Kidney (tissue), 10 donors: ENCODE measurements at regions not wholly inside any gene's neighbourhood (a gene's known extent, or its start where the extent isn't known, plus 50 kb on each side); places are given as distances from the start of the nearest gene placed in this dataset.
"Not testable (repeated sequence)": the region's sequence is repeated elsewhere in the genome, so short reads cannot be mapped to it uniquely, and the experiment has no call there.

Experiments
- DNase-seq, 5 donors: peaks; one replicate each; pipeline ENCODE4 v3.0.0-alpha.2; 2013 to 2020
- FAIRE-seq: peaks from 2 replicates; lab custom pipeline; 2012; peaks lifted over from hg19 to GRCh38; lab: Jason Lieb, UNC
- H3K27ac ChIP-seq, 2 donors: one replicate each; pipeline ENCODE4 v1.7.0; 2013; ENCODE audit warnings: low read depth in 2 of 2, low read length in 2 of 2, inconsistent platforms in 1 of 2
- H3K27me3 ChIP-seq: one replicate; pipeline ENCODE4 v1.7.1; 2013; ENCODE audit warnings: low read length, inconsistent platforms; ENCODE audit not compliant: control insufficient read depth, insufficient read depth
- H3K36me3 ChIP-seq, 3 donors: one replicate each; pipeline versions ENCODE4 v1.7.0 to v1.7.1; 2013; ENCODE audit warnings: low read length in 3 of 3, control low read depth in 1 of 3, inconsistent platforms in 1 of 3; ENCODE audit not compliant: insufficient read depth in 3 of 3, control insufficient read depth in 2 of 3
- H3K4me1 ChIP-seq, 3 donors: one replicate each; pipeline versions ENCODE4 v1.7.0 to v1.7.1; 2013; ENCODE audit warnings: low read length in 3 of 3, inconsistent platforms in 1 of 3, low read depth in 1 of 3; ENCODE audit not compliant: control insufficient read depth in 2 of 3, insufficient read depth in 2 of 3
- H3K4me3 ChIP-seq, 3 donors: one replicate each; pipeline versions ENCODE4 v1.7.0 to v1.8.1; 2013; ENCODE audit warnings: low read length in 3 of 3, control low read depth in 1 of 3, inconsistent platforms in 1 of 3
- H3K9ac ChIP-seq, 3 donors: one replicate each; pipeline versions ENCODE4 v1.7.0 to v1.7.1; 2013; ENCODE audit warnings: low read length in 3 of 3, control low read depth in 1 of 3, inconsistent platforms in 1 of 3
- H3K9me3 ChIP-seq, 3 donors: one replicate each; pipeline versions ENCODE4 v1.7.0 to v1.7.1; 2013; ENCODE audit warnings: low read length in 3 of 3, control low read depth in 1 of 3, inconsistent platforms in 1 of 3; ENCODE audit not compliant: control insufficient read depth in 2 of 3, insufficient read depth in 1 of 3
- intact Hi-C: fragments of 100-400 bp; cut with DNase I; formaldehyde crosslinking; loops from one replicate; pipeline ENCODE4 v1.11.1; 2022
- donor health status: control.
- donor health status: control.
- donor health status: DM: yes; HTN: yes; CAD: no.
- donor health status: Normal renal cell carcinoma (clear cell type).

DNA sequence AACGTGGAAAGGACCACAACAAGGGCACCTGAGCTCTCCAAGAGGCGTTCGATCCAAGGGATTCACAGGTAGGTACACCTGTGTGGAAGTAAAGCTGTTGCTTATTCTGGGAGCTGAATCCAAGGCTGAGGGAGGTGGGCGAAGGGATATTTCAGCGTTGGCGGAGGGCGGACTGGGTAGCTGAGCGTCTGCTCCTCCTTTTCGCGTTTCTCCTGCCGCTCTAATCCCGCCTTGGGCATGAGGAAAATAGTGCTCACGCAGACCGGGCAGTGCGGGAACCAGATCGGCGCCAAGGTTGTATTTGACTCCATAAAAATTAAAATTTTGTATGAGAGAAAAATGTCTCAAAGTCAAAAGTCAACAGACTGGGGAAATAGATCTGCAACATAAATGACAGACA lies 3966.2 kb upstream of the OR11H1 start:
- H3K4me3 ChIP-seq, intact Hi-C loops, FAIRE-seq, H3K9me3 ChIP-seq, H3K27ac ChIP-seq, H3K36me3 ChIP-seq, H3K4me1 ChIP-seq, H3K9ac ChIP-seq, H3K27me3 ChIP-seq: not testable (repeated sequence)
- DNase-seq: peak in 1 of 5 donors; percentile 38

DNA sequence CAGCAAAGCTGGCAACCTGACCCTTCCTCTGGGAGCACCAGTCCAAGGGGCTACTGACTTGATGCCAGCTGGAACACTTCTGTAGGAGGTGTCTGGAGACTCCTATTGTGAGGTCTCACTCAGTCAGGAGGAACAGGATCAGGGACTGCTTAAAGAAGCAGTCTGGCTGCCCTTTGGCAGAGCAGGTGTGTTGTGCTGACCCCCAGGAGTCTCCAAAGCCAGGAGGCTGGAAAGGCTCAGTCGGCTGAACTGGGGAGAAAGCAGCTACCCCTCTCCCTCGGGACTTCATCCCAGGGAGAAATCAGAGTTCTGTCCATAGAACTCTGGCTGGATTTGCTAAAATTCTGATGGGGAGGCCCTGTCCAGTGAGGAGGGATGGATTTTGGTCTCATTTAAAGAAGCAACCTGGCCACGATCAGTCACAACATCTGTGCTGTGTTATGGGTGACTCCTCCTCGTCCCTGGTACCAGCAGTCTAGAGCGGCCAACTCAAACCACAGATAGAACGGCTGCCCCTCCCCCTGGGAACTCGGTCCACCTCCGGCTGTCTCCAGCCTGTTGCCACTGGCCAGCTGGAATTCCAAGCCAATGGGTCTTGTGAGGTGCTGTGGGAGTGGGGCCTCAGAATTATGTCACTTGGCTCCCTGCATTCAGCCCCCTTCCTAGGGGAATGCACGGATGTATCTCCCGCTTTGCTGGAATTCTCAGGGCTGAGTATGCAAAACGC lies 3959.0 kb upstream of the OR11H1 start:
- intact Hi-C loops, H3K27me3 ChIP-seq, H3K9ac ChIP-seq, H3K9me3 ChIP-seq, H3K4me3 ChIP-seq, H3K36me3 ChIP-seq, H3K4me1 ChIP-seq, FAIRE-seq, H3K27ac ChIP-seq: not testable (repeated sequence)
- peak in 1 of 5 donors; percentile 68 for DNase-seq

DNA sequence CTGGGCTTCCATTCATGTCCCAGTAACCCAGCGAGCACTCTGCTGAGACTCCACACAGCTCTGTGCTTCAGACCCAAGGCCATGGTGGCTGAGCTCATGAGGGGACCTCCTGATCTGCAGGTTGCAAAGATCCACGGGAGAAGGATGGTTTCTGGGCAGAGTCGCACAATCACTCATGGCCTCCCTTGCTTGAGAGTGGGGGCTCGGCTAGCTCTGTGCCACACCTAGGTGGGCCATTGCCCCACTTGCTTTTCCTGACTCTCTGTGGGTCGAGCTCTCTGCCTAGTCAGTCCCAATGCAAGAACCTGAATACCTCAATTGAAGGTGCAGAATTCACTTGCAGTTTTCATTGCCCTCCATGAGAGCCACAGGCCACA lies 3958.4 kb upstream of the OR11H1 start:
- H3K27me3 ChIP-seq, H3K9ac ChIP-seq, H3K4me1 ChIP-seq, FAIRE-seq, intact Hi-C loops, H3K4me3 ChIP-seq, H3K27ac ChIP-seq, H3K36me3 ChIP-seq, H3K9me3 ChIP-seq: not testable (repeated sequence)
- peak in 1 of 5 donors; percentile 77 for DNase-seq

DNA sequence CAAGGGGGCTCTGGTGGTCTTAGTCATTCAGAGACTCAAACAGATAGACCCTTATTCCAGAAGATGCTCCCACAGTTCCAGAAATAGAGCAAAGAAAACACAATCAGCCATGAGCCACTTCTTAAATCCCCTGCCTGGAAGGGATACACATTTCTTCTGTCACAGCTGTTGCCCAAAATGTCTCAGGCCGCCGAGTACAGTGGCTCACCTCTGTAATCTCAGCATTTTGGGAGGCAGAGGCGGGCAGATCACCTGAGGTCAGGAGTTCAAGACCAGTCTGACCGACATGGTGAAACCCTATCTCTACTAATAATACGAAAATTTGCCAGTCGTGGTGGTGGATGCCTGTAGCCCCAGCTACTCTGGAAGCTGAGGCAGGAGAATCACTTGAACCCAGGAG lies 3954.8 kb upstream of the OR11H1 start:
- H3K9ac ChIP-seq, H3K27me3 ChIP-seq, FAIRE-seq, intact Hi-C loops, H3K9me3 ChIP-seq, H3K4me1 ChIP-seq, H3K36me3 ChIP-seq, H3K27ac ChIP-seq, H3K4me3 ChIP-seq: not testable (repeated sequence)
- peak in 1 of 5 donors; percentile 38 for DNase-seq

DNA sequence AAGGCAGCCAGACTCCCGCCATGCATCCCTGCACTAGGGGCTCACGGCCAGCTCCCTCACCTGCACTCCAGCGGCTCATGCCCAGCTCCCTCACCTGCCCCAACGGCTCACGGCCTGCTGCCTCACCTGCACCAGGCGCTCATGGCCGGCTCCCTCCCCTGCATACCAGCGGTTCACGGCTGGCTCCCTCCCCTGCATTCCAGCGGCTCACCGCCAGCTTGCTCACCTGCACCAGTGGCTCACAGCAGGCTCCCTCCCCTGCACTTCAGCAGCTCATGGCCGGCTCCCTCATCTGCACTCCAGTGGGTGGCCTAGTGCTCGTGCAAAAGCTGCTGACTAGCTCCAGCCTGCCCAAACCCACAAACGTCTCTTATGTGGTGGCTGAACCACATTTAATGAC lies 3953.8 kb upstream of the OR11H1 start:
- intact Hi-C loops, H3K27ac ChIP-seq, H3K36me3 ChIP-seq, H3K9ac ChIP-seq, H3K4me3 ChIP-seq, H3K27me3 ChIP-seq, H3K9me3 ChIP-seq, FAIRE-seq, H3K4me1 ChIP-seq: not testable (repeated sequence)
- DNase-seq: peak in 1 of 5 donors; percentile 77

DNA sequence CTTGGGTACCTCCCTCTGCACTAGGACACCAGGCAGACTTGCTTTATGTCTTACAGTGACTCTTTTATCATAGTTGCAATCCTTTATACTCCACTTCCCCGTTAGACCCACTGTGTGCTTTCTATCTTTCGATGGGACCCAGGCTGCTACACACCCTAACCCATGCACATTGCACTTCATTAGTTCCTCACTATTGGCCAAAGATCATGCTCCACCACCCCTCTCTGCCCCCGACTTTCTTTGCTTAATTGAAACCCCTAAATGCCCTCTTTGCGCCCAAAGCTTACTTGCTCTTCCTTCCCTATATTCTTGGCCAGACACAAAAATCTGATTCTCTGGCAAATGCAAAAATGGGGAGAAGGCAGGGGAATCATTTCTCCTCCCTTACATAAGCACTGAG lies 3953.3 kb upstream of the OR11H1 start:
- intact Hi-C loops, H3K9me3 ChIP-seq, FAIRE-seq: not testable (repeated sequence)

DNA sequence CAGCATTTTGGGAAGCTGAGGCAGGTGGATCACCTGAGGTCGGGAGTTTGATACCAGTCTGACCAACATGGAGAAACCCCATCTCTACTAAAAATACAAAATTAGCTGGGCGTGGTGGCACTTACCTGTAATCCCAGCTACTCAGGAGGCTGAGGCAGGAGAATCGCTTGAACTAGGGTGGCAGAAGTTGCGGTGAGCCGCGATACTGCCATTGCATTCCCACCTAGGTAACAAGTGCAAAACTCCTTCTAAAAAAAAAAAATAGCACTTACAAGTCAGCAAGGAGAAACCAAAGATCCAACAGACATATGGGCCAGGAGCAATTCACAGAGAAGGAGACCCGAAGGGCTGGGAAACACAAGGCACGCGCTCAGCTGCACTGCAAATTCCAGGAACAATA lies 3951.3 kb upstream of the OR11H1 start:
- H3K27ac ChIP-seq, FAIRE-seq, intact Hi-C loops, H3K4me3 ChIP-seq, H3K4me1 ChIP-seq, H3K9ac ChIP-seq, H3K36me3 ChIP-seq, H3K27me3 ChIP-seq, H3K9me3 ChIP-seq: not testable (repeated sequence)
- DNase-seq: peak in 1 of 5 donors; percentile 36

More for the DNA sequence above, 3953.3 kb upstream of the OR11H1 start:
- not testable (repeated sequence) for H3K4me3 ChIP-seq, H3K27me3 ChIP-seq, H3K4me1 ChIP-seq, H3K36me3 ChIP-seq, H3K27ac ChIP-seq, H3K9ac ChIP-seq
- DNase-seq: peak in 1 of 5 donors; percentile 28

DNA sequence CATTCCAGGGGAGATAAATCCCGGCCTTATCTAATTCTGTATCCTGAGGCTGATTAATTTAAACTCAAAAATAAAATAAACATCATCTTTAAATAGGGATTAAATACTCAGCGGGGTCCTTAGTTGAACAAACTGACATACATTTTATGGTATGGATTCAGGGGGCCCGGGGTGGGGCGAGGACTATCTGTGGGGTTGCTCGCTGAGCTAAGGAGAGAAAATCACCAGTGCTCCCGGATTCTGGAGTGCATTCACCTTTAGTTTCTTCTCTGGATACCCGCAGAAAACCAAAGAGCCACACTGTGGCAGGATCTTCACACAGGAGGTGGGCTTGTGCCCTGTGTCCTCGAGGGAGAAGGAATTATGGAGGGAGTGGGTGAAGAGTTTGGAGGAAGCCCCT lies 3949.9 kb upstream of the OR11H1 start:
- FAIRE-seq, H3K9me3 ChIP-seq, H3K27me3 ChIP-seq, H3K9ac ChIP-seq, intact Hi-C loops, H3K36me3 ChIP-seq, H3K27ac ChIP-seq, H3K4me1 ChIP-seq, H3K4me3 ChIP-seq, DNase-seq: not testable (repeated sequence)
